ENCODE measurements at regions not wholly inside any gene's neighbourhood (a gene's known extent, or its start where the extent isn't known, plus 50 kb on each side); places are given as distances from the start of the nearest gene placed in this dataset.

DNA sequence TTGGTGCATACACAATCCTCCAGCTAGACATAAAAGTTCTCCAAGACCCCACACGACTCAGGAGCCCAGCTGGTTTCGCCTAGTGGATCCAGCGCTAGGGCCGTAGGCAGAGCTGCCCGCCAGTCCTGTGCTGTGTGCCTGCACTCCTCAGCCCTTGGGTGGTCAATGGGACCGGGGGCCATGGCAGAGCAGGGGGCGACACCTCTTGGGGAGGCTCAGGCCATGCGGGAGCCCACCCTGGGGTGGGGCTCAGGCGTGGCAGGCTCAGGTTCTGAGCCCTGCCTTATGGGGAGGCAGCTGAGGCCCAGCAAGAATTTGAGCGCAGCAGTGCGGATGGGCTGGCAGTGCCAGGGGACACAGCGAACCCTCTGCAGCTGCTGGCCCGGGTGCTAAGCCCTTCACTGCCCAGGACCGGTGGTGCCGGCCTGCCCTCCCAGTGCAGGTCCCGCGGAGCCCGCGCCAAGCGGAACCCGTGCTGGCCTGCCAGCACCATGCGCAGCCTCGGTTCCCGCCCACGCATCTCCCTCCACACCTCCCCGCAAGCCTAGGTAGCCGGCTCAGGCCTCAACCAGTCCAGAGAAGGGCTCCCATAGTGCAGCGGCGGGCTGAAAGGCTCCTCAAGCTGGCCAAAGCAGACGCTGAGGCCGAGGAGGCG lies 1566.6 kb upstream of the SLC39A10 start:
- TF ChIP-seq, protein P1, sequence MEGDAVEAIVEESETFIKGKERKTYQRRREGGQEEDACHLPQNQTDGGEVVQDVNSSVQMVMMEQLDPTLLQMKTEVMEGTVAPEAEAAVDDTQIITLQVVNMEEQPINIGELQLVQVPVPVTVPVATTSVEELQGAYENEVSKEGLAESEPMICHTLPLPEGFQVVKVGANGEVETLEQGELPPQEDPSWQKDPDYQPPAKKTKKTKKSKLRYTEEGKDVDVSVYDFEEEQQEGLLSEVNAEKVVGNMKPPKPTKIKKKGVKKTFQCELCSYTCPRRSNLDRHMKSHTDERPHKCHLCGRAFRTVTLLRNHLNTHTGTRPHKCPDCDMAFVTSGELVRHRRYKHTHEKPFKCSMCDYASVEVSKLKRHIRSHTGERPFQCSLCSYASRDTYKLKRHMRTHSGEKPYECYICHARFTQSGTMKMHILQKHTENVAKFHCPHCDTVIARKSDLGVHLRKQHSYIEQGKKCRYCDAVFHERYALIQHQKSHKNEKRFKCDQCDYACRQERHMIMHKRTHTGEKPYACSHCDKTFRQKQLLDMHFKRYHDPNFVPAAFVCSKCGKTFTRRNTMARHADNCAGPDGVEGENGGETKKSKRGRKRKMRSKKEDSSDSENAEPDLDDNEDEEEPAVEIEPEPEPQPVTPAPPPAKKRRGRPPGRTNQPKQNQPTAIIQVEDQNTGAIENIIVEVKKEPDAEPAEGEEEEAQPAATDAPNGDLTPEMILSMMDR (IDR thresholded peaks at IDR 0.05; ENCODE audit: poor library complexity), result no peak
- no peak for TF ChIP-seq EZH2 (IDR thresholded peaks at IDR 0.05; ENCODE audit: borderline replicate concordance)

All from hepatocyte (in vitro differentiated cells).